Endothelial cell of umbilical vein (primary cell): ENCODE measurements at regions not wholly inside any gene's neighbourhood (a gene's known extent, or its start where the extent isn't known, plus 50 kb on each side); places are given as distances from the start of the nearest gene placed in this dataset.

Source experiments
- BruUV-seq: library from RNA; stranded (reverse); fragments of 400-500 nt; replicated peaks from 2 replicates; lab custom pipeline; 2021; lab: Mats Ljungman, UMichigan
- CTCF ChIA-PET: fragments of 300-600, 350-600 bp; sonication (Branson Sonifier 250); formaldehyde crosslinking; loops from one replicate; lab custom pipeline; 2021; ENCODE audit warnings: antibody characterized with exemption, inconsistent platforms; lab: Charles Lee
- POLR2A ChIA-PET: fragments of 300-600, 350-600 bp; sonication (Branson Sonifier 250); formaldehyde crosslinking; loops from one replicate; lab custom pipeline; 2021; ENCODE audit warnings: antibody characterized with exemption, inconsistent platforms; lab: Charles Lee
- DNase-seq: peaks from one replicate; pipeline ENCODE4 v3.0.0-alpha.2; 2011; ENCODE audit warnings: low read depth, low spot score
- FAIRE-seq: peaks from 2 replicates; lab custom pipeline; 2011; peaks lifted over from hg19 to GRCh38; lab: Jason Lieb, UNC
- H2AFZ ChIP-seq: 2 replicates; pipeline ENCODE4 v1.6.0; 2012; ENCODE audit warnings: low read depth, low read length, control low read depth, inconsistent platforms
- H3K27ac ChIP-seq: 2 replicates; pipeline ENCODE4 v1.5.1; 2011; ENCODE audit warnings: low read depth, mild to moderate bottlenecking, control low read depth, low read length, moderate library complexity; ENCODE audit not compliant: insufficient read depth
- H3K27me3 ChIP-seq, 2 experiments: 2 replicates each; pipeline versions ENCODE4 v1.6.0 to v1.6.1; 2011; ENCODE audit warnings: low read length in 2 of 2, mixed read lengths in 1 of 2; ENCODE audit not compliant: control insufficient read depth in 2 of 2, insufficient read depth in 2 of 2
- H3K36me3 ChIP-seq, 2 experiments: 2 replicates in 1 of 2; 3 replicates in 1 of 2; pipeline ENCODE4 v1.5.1; 2011; ENCODE audit warnings: low read length in 2 of 2, mild to moderate bottlenecking in 1 of 2, moderate library complexity in 1 of 2; ENCODE audit not compliant: control insufficient read depth in 2 of 2, insufficient read depth in 2 of 2; ENCODE audit errors: extremely low read depth in 1 of 2
- H3K4me1 ChIP-seq: 3 replicates; pipeline ENCODE4 v1.5.1; 2011; ENCODE audit warnings: mild to moderate bottlenecking, low read length; ENCODE audit not compliant: control insufficient read depth, insufficient read depth; ENCODE audit errors: extremely low read depth
- H3K4me2 ChIP-seq: 2 replicates; pipeline ENCODE4 v1.6.1; 2011; ENCODE audit warnings: low read length, control low read depth, mixed read lengths; ENCODE audit not compliant: insufficient read depth
- H3K4me3 ChIP-seq, 3 experiments: fragments of 200-600 bp in 1 of 3; sonication (generic), shearing (Covaris generic) in 1 of 3; replicated peaks in 1 of 3; 2 replicates each; pipeline ENCODE4 v1.5.1; 2011 to 2016; ENCODE audit warnings: control low read depth in 3 of 3, low read length in 3 of 3, mild to moderate bottlenecking in 2 of 3, inconsistent platforms in 1 of 3, low read depth in 1 of 3, moderate library complexity in 1 of 3; ENCODE audit not compliant: insufficient read depth in 1 of 3
- H3K79me2 ChIP-seq: 2 replicates; pipeline ENCODE4 v1.6.0; 2012; ENCODE audit warnings: low read length, inconsistent platforms; ENCODE audit not compliant: control insufficient read depth, insufficient read depth
- H3K9ac ChIP-seq: replicated peaks from 2 replicates; pipeline ENCODE3; 2011; ENCODE audit warnings: low read length, control low read depth; ENCODE audit not compliant: insufficient read depth; ENCODE audit errors: extremely low read depth
- H3K9me1 ChIP-seq: replicated peaks from 3 replicates; pipeline ENCODE4 v1.6.0; 2011; ENCODE audit warnings: mild to moderate bottlenecking, low read length; ENCODE audit not compliant: control insufficient read depth, insufficient read depth; ENCODE audit errors: extremely low read depth
- H3K9me3 ChIP-seq: replicated peaks from 2 replicates; pipeline ENCODE4 v1.5.1; 2012; ENCODE audit warnings: low read length, inconsistent platforms; ENCODE audit not compliant: control insufficient read depth, insufficient read depth
- H4K20me1 ChIP-seq: replicated peaks from 2 replicates; pipeline ENCODE3; 2011; ENCODE audit warnings: mild to moderate bottlenecking, low read length; ENCODE audit not compliant: control insufficient read depth, insufficient read depth; ENCODE audit errors: extremely low read depth
- EZH2 ChIP-seq: IDR thresholded peaks from 2 replicates; pipeline ENCODE4 v1.6.1; 2012; ENCODE audit warnings: borderline replicate concordance, low read depth, mild to moderate bottlenecking, moderate library complexity, low read length, inconsistent platforms; ENCODE audit not compliant: severe bottlenecking
- FOS ChIP-seq: IDR thresholded peaks from 2 replicates; pipeline ENCODE4 v1.6.1; 2011; ENCODE audit warnings: mild to moderate bottlenecking, low read length, moderate library complexity, borderline replicate concordance; ENCODE audit not compliant: insufficient read depth
- GATA2 ChIP-seq: IDR thresholded peaks from 2 replicates; pipeline ENCODE4 v1.7.0; 2011; ENCODE audit warnings: low read depth, mild to moderate bottlenecking, moderate library complexity, mixed read lengths, low read length; ENCODE audit not compliant: insufficient read length, insufficient read depth
- JUN ChIP-seq: IDR thresholded peaks from 2 replicates; pipeline ENCODE4 v1.6.1; 2011; ENCODE audit warnings: borderline replicate concordance, low read depth; ENCODE audit not compliant: insufficient read length, insufficient read depth
- MYC ChIP-seq: IDR thresholded peaks from one replicate; pipeline ENCODE4 v1.6.1; 2011; ENCODE audit warnings: mild to moderate bottlenecking, low read depth, low read length
- POLR2A ChIP-seq: IDR thresholded peaks from 2 replicates; pipeline ENCODE4 v1.6.1; 2012; ENCODE audit warnings: low read depth, mild to moderate bottlenecking, control low read depth, low read length
- POLR2AphosphoS5 ChIP-seq: IDR thresholded peaks from 2 replicates; pipeline ENCODE4 v1.6.1; 2012; ENCODE audit warnings: low read depth, mild to moderate bottlenecking, control low read depth, low read length, moderate library complexity; ENCODE audit not compliant: insufficient read depth
- dilution Hi-C: fragments of 300-500 bp; cut with MboI; formaldehyde crosslinking; loops from one replicate; pipeline ENCODE4 v1.15.0; 2019; ENCODE audit warnings: low sequenced_read_pairs; ENCODE audit not compliant: extremely low pct_ligation_motif_present
- intact Hi-C: fragments of 100-400 bp; cut with micrococcal nuclease; formaldehyde crosslinking; loops from one replicate; pipeline ENCODE4 v1.10.0; 2022
- TF ChIP-seq, protein P1 (sequence below): IDR thresholded peaks from 2 replicates; pipeline ENCODE4 v1.6.1; 2011; ENCODE audit not compliant: insufficient read depth, insufficient read length
- TF ChIP-seq, protein P2 (sequence below), 2 donors: IDR thresholded peaks; 1 replicate in 1 of 2; 2 replicates in 1 of 2; pipeline ENCODE4 v1.5.1; 2011; ENCODE audit warnings: low read length in 2 of 2, mild to moderate bottlenecking in 2 of 2, moderate library complexity in 2 of 2, control low read depth in 1 of 2, inconsistent platforms in 1 of 2, low read depth in 1 of 2; ENCODE audit not compliant: insufficient read depth in 1 of 2; ENCODE audit errors: extremely low read depth in 1 of 2

GRCh38 chr4:181661090-181661489 lies 582.1 kb upstream of the TENM3 start:
- no peak overlapping the region for H3K4me2 ChIP-seq
- H2AFZ ChIP-seq = no peak overlapping the region
- H3K9me3 ChIP-seq = peaks cover 2% of the 10 kb centered on the region
- no peaks in the 10 kb centered on the region for H3K27me3 ChIP-seq
- H4K20me1 ChIP-seq = no peaks in the 10 kb centered on the region
- H3K9me1 ChIP-seq = no peaks in the 10 kb centered on the region
- CTCF ChIA-PET = no interaction called here
- POLR2A ChIA-PET = no interaction called here
- intact Hi-C loops = no loop called here
- H3K4me3 ChIP-seq = no peak overlapping the region
- no peaks in the 10 kb centered on the region for H3K36me3 ChIP-seq
- no peak for TF ChIP-seq POLR2AphosphoS5
- TF ChIP-seq, protein P1, sequence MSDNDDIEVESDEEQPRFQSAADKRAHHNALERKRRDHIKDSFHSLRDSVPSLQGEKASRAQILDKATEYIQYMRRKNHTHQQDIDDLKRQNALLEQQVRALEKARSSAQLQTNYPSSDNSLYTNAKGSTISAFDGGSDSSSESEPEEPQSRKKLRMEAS = no peak
- no peak for TF ChIP-seq EZH2
- no peak for TF ChIP-seq GATA2
- TF ChIP-seq, protein P2, sequence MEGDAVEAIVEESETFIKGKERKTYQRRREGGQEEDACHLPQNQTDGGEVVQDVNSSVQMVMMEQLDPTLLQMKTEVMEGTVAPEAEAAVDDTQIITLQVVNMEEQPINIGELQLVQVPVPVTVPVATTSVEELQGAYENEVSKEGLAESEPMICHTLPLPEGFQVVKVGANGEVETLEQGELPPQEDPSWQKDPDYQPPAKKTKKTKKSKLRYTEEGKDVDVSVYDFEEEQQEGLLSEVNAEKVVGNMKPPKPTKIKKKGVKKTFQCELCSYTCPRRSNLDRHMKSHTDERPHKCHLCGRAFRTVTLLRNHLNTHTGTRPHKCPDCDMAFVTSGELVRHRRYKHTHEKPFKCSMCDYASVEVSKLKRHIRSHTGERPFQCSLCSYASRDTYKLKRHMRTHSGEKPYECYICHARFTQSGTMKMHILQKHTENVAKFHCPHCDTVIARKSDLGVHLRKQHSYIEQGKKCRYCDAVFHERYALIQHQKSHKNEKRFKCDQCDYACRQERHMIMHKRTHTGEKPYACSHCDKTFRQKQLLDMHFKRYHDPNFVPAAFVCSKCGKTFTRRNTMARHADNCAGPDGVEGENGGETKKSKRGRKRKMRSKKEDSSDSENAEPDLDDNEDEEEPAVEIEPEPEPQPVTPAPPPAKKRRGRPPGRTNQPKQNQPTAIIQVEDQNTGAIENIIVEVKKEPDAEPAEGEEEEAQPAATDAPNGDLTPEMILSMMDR (IDR thresholded peaks at IDR 0.05; ENCODE audit: extremely low read depth in 1 of 2, insufficient read depth in 1 of 2, low read depth in 1 of 2, low read length in 2 of 2) = no peak
- TF ChIP-seq MYC = no peak
- no peak for TF ChIP-seq JUN
- no peak for TF ChIP-seq POLR2A
- no peak for TF ChIP-seq FOS
- FAIRE-seq (no peak), DNase-seq (no peak)
- H3K9ac ChIP-seq = no peak overlapping the region
- H3K4me1 ChIP-seq = no peaks in the 10 kb centered on the region
- dilution Hi-C loops = no loop called here
- no peaks in the 10 kb centered on the region for H3K79me2 ChIP-seq
- BruUV-seq = no TSS peak
- no peak overlapping the region for H3K27ac ChIP-seq
